GM18505 (cell line): ENCODE measurements at regions not wholly inside any gene's neighbourhood (a gene's known extent, or its start where the extent isn't known, plus 50 kb on each side); places are given as distances from the start of the nearest gene placed in this dataset.
A peak's percentile ranks its signal among the peaks of the same experiment; 100 is the strongest.

ENCODE experiments used
- ATAC-seq: cut with Tn5 transposase; IDR thresholded peaks from one replicate; pipeline ENCODE4 v1.9.1; 2021; ENCODE audit not compliant: unreplicated experiment
- POLR2A ChIP-seq: IDR thresholded peaks from 4 replicates; pipeline ENCODE4 v1.6.1; 2011; ENCODE audit warnings: borderline replicate concordance; ENCODE audit not compliant: insufficient read depth, insufficient read length; ENCODE audit errors: extremely low read depth

- ATAC-seq: no peak
- no peak for TF ChIP-seq POLR2A
Measured at GRCh38 chr11:95494856-95495255, 263.9 kb upstream of the SESN3 start.

- no peak for TF ChIP-seq POLR2A
- no peak for ATAC-seq
Measured at GRCh38 chr11:95494167-95494566, 263.2 kb upstream of the SESN3 start.

- no peak for ATAC-seq
- no peak for TF ChIP-seq POLR2A
Measured at GRCh38 chr11:95490625-95491024, 259.6 kb upstream of the SESN3 start.

- no peak for TF ChIP-seq POLR2A
- ATAC-seq: no peak
Measured at GRCh38 chr11:95487938-95488337, 256.9 kb upstream of the SESN3 start.

- ATAC-seq: peak; percentile 100
- TF ChIP-seq POLR2A: no peak
Measured at GRCh38 chr11:95487391-95487790, 256.4 kb upstream of the SESN3 start.

- TF ChIP-seq POLR2A: no peak
- no peak for ATAC-seq
Measured at GRCh38 chr11:95486979-95487378, 256.0 kb upstream of the SESN3 start.

GRCh38 chr11:95486466-95486865 lies 255.5 kb upstream of the SESN3 start:
- ATAC-seq: no peak

GRCh38 chr11:95485115-95485900 lies 254.3 kb upstream of the SESN3 start:
- no peak for ATAC-seq
- no peak for TF ChIP-seq POLR2A

More at GRCh38 chr11:95486466-95486865, 255.5 kb upstream of the SESN3 start:
- TF ChIP-seq POLR2A: no peak

- ATAC-seq: no peak
- TF ChIP-seq POLR2A: no peak
Measured at GRCh38 chr11:95483339-95483738, 252.3 kb upstream of the SESN3 start.

GRCh38 chr11:95478003-95478402 lies 247.0 kb upstream of the SESN3 start:
- no peak for ATAC-seq
- TF ChIP-seq POLR2A: no peak

GRCh38 chr11:95469258-95469657 lies 238.3 kb upstream of the SESN3 start:
- ATAC-seq: no peak
- no peak for TF ChIP-seq POLR2A

- TF ChIP-seq POLR2A: no peak
- no peak for ATAC-seq
Measured at GRCh38 chr11:95466416-95466815, 235.4 kb upstream of the SESN3 start.

- no peak for ATAC-seq
- TF ChIP-seq POLR2A: no peak
Measured at GRCh38 chr11:95465887-95466286, 234.9 kb upstream of the SESN3 start.

- ATAC-seq: peak; percentile 73
Measured at GRCh38 chr11:95461858-95462257, 230.9 kb upstream of the SESN3 start.

More at GRCh38 chr11:95461858-95462257, 230.9 kb upstream of the SESN3 start:
- TF ChIP-seq POLR2A: no peak
